ENCODE measurements at regions not wholly inside any gene's neighbourhood (a gene's known extent, or its start where the extent isn't known, plus 50 kb on each side); places are given as distances from the start of the nearest gene placed in this dataset.

DNA sequence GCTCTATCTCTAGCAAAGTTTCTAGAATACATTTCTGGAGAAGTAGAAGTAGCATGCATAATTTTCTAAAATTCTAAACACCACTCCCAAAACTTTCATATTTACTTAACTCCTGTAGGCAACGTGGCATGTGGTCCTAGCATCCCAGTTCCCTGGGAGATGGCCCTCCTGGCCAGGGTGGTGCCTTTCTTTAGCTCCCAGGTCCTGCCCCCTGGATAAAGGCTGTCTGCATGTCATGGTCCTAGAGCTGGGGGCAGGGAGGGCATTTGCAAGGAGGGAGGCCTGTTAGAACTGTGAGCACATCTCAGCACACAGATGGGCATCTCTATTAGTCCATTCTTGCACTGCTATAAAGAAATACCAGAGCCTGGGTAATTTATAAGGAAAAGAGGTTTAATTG lies 485.6 kb upstream of the SULF2 start:
- TF ChIP-seq MEF2D (CRISPR knock-in tag; IDR thresholded peaks at IDR 0.05) (no peak), CREM (IDR thresholded peaks at IDR 0.05) (no peak), CREM (CRISPR knock-in tag; IDR thresholded peaks at IDR 0.05) (no peak), RAD21 (CRISPR knock-in tag; IDR thresholded peaks at IDR 0.05) (no peak), EP300 (IDR thresholded peaks at IDR 0.05; ENCODE audit: low read depth in 2 of 2, low read length in 2 of 2) (no peak), EP300 (CRISPR knock-in tag; IDR thresholded peaks at IDR 0.05; ENCODE audit: borderline replicate concordance) (no peak)
